Esophagus muscularis mucosa (tissue), 4 donors: ENCODE measurements at regions not wholly inside any gene's neighbourhood (a gene's known extent, or its start where the extent isn't known, plus 50 kb on each side); places are given as distances from the start of the nearest gene placed in this dataset.

Experiments
- DNase-seq: peaks from one replicate; pipeline ENCODE4 v3.0.0-alpha.2; 2017; ENCODE audit errors: extremely low spot score
- H3K27ac ChIP-seq, 4 donors: fragments of 200-600 bp; sonication (generic); replicated peaks in 1 of 4; 1 replicate in 3 of 4; 2 replicates in 1 of 4; pipeline ENCODE4 v1.5.1; 2016 to 2019; ENCODE audit warnings: mild to moderate bottlenecking in 1 of 4
- H3K27me3 ChIP-seq, 4 donors: fragments of 200-600 bp; sonication (generic); one replicate each; pipeline versions ENCODE4 v1.5.1 to v1.6.0; 2016 to 2019
- H3K36me3 ChIP-seq, 4 donors: fragments of 200-600 bp; sonication (generic); one replicate each; pipeline ENCODE4 v1.5.1; 2016 to 2019
- H3K4me1 ChIP-seq, 4 donors: fragments of 200-600 bp; sonication (generic); one replicate each; pipeline ENCODE4 v1.5.1; 2016 to 2019
- H3K4me3 ChIP-seq, 4 donors: fragments of 200-600 bp; sonication (generic); 1 replicate in 2 of 4; 2 replicates in 2 of 4; pipeline ENCODE4 v1.5.1; 2016 to 2019; ENCODE audit warnings: mild to moderate bottlenecking in 4 of 4, moderate library complexity in 1 of 4
- H3K9me3 ChIP-seq, 4 donors: fragments of 200-600 bp; sonication (generic); 1 replicate in 3 of 4; 2 replicates in 1 of 4; pipeline ENCODE4 v1.5.1; 2016 to 2019
- EP300 ChIP-seq: sonication (generic); formaldehyde crosslinking; IDR thresholded peaks from one replicate; pipeline ENCODE4 v1.6.1; 2017; ENCODE audit warnings: antibody characterized with exemption
- POLR2A ChIP-seq: fragments of 450-650 bp; IDR thresholded peaks from one replicate; pipeline ENCODE4 v1.6.1; 2017; ENCODE audit warnings: antibody characterized with exemption, moderate library complexity, mild to moderate bottlenecking, low read depth
- POLR2AphosphoS5 ChIP-seq, 2 donors: sonication (generic); formaldehyde crosslinking; IDR thresholded peaks; one replicate each; pipeline ENCODE4 v1.6.1; 2017; ENCODE audit warnings: antibody characterized with exemption in 2 of 2
- WGBS: methylation state at CpG from one replicate; pipeline ENCODE4 v1.1.5; 2018; 5-methylcytosine and 5-hydroxymethylcytosine counted together
- intact Hi-C: fragments of 100-400 bp; cut with DNase I; formaldehyde crosslinking; loops from one replicate; pipeline ENCODE4 v1.15.1; 2023
- TF ChIP-seq, protein P1 (sequence below), 3 experiments: fragments of 200-600 bp in 2 of 3; fragments of 450-650 bp in 1 of 3; sonication (generic) in 2 of 3; IDR thresholded peaks; one replicate each; pipeline ENCODE4 v1.5.1; 2017 to 2019; ENCODE audit warnings: antibody characterized with exemption in 3 of 3, mild to moderate bottlenecking in 2 of 3, moderate library complexity in 1 of 3

DNA sequence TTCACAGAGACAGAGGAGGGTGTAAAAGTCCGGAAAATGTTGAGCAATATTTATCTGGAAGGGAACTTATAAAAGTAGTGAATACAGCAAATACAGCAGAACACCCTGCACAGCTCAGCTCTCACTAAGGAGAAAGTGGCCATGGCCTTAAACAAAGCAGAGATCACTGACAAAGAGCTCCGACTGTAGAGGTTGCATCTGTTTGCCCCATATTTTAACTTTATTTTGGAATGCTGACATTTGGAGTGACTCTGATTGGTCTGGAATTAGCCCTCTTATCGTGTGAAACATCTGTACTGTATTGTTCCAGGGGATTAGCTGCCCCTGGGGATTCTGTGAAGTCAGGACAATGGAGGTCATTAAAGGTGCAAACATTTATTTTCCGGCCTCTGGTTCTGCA lies 1275.7 kb upstream of the FLRT2 start:
- intact Hi-C loops: no loop called here
- DNase-seq: no peak
- no peak overlapping the region for H3K27ac ChIP-seq
- H3K27me3 ChIP-seq: no peaks in the 10 kb centered on the region
- H3K4me3 ChIP-seq: peak overlapping the region in 1 of 4 donors; percentile 4
- no peaks in the 10 kb centered on the region for H3K36me3 ChIP-seq
- H3K4me1 ChIP-seq: peaks cover 0 to 8% (median 2%) of the 10 kb centered on the region in 4 donors
- WGBS: 65% methylated on average over 4 of the region's 4 CpGs
- no peak for TF ChIP-seq POLR2A
- TF ChIP-seq POLR2AphosphoS5 (IDR thresholded peaks at IDR 0.05): no peak
- TF ChIP-seq EP300: no peak
- TF ChIP-seq, protein P1, sequence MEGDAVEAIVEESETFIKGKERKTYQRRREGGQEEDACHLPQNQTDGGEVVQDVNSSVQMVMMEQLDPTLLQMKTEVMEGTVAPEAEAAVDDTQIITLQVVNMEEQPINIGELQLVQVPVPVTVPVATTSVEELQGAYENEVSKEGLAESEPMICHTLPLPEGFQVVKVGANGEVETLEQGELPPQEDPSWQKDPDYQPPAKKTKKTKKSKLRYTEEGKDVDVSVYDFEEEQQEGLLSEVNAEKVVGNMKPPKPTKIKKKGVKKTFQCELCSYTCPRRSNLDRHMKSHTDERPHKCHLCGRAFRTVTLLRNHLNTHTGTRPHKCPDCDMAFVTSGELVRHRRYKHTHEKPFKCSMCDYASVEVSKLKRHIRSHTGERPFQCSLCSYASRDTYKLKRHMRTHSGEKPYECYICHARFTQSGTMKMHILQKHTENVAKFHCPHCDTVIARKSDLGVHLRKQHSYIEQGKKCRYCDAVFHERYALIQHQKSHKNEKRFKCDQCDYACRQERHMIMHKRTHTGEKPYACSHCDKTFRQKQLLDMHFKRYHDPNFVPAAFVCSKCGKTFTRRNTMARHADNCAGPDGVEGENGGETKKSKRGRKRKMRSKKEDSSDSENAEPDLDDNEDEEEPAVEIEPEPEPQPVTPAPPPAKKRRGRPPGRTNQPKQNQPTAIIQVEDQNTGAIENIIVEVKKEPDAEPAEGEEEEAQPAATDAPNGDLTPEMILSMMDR (IDR thresholded peaks at IDR 0.05): no peak
- no peaks in the 10 kb centered on the region for H3K9me3 ChIP-seq

GRCh38 chr14:84262932-84263331 lies 1267.0 kb upstream of the FLRT2 start:
- DNase-seq: no peak
- Histone ChIP-seq H3K4me3 (no peak overlapping the region), H3K4me1 (no peaks in the 10 kb centered on the region), H3K36me3 (no peaks in the 10 kb centered on the region), H3K9me3 (no peaks in the 10 kb centered on the region), H3K27ac (no peak overlapping the region), H3K27me3 (no peaks in the 10 kb centered on the region)
- intact Hi-C loops: no loop called here
- TF ChIP-seq, protein P1 (IDR thresholded peaks at IDR 0.05): no peak
- TF ChIP-seq POLR2AphosphoS5 (IDR thresholded peaks at IDR 0.05): no peak
- no peak for TF ChIP-seq EP300
- TF ChIP-seq POLR2A: no peak

GRCh38 chr14:84272290-84272721 lies 1257.6 kb upstream of the FLRT2 start:
- no peak overlapping the region for H3K27ac ChIP-seq
- TF ChIP-seq POLR2A: no peak
- TF ChIP-seq EP300: no peak
- TF ChIP-seq, protein P1 (IDR thresholded peaks at IDR 0.05): no peak
- TF ChIP-seq POLR2AphosphoS5 (IDR thresholded peaks at IDR 0.05): no peak
- WGBS: 66% methylated on average over 2 of the region's 2 CpGs
- H3K36me3 ChIP-seq: no peaks in the 10 kb centered on the region
- no peaks in the 10 kb centered on the region for H3K27me3 ChIP-seq
- no peak for DNase-seq
- H3K9me3 ChIP-seq: no peaks in the 10 kb centered on the region
- intact Hi-C loops: no loop called here
- no peaks in the 10 kb centered on the region for H3K4me1 ChIP-seq
- no peak overlapping the region for H3K4me3 ChIP-seq

GRCh38 chr14:84273181-84273580 lies 1256.8 kb upstream of the FLRT2 start:
- Histone ChIP-seq H3K4me1 (no peaks in the 10 kb centered on the region), H3K27me3 (no peaks in the 10 kb centered on the region), H3K9me3 (no peaks in the 10 kb centered on the region), H3K4me3 (no peak overlapping the region), H3K27ac (no peak overlapping the region), H3K36me3 (no peaks in the 10 kb centered on the region)
- intact Hi-C loops: no loop called here
- WGBS: 70% methylated on average over 3 of the region's 3 CpGs
- no peak for DNase-seq
- TF ChIP-seq POLR2AphosphoS5 (IDR thresholded peaks at IDR 0.05) (no peak), EP300 (no peak), POLR2A (no peak)
- TF ChIP-seq, protein P1 (IDR thresholded peaks at IDR 0.05): no peak

DNA sequence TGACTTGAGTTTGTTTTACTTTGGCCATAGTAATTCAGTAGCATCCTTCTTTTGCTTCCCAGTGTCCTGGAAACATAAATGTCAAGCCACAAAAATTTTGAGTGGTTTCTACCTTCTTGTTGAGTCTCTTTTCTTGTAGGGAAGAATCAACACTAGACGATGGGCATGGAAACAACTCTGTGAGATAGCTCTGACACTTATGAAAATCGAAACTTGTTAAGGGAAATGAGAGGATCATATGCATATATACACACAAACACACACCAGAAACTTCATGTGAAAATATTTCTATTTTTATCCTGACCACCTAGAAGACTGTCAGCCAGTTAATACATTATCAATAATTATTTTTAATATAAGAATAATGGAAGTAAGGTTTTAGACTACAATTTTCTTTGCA lies 1247.3 kb upstream of the FLRT2 start:
- Histone ChIP-seq H3K9me3 (no peaks in the 10 kb centered on the region), H3K27me3 (no peaks in the 10 kb centered on the region), H3K4me1 (no peaks in the 10 kb centered on the region), H3K36me3 (no peaks in the 10 kb centered on the region), H3K27ac (no peak overlapping the region), H3K4me3 (no peak overlapping the region)
- intact Hi-C loops: no loop called here
- no peak for TF ChIP-seq EP300
- TF ChIP-seq, protein P1 (IDR thresholded peaks at IDR 0.05): no peak
- no peak for TF ChIP-seq POLR2AphosphoS5 (IDR thresholded peaks at IDR 0.05)
- no peak for TF ChIP-seq POLR2A
- WGBS: 91% methylated on average over 2 of the region's 2 CpGs
- DNase-seq: no peak
